ENCODE measurements at regions not wholly inside any gene's neighbourhood (a gene's known extent, or its start where the extent isn't known, plus 50 kb on each side); places are given as distances from the start of the nearest gene placed in this dataset.
A peak's percentile ranks its signal among the peaks of the same experiment; 100 is the strongest.
"Not testable (repeated sequence)": the region's sequence is repeated elsewhere in the genome, so short reads cannot be mapped to it uniquely, and the experiment has no call there.

GRCh38 chr2:35538796-35539195 is 816.8 kb upstream of the CRIM1 start:
- DNase-seq = no peak

- DNase-seq = no peak
These were observed 824.9 kb upstream of the CRIM1 start for GRCh38 chr2:35530615-35531135.

GRCh38 chr2:35526741-35527140 is 828.8 kb upstream of the CRIM1 start:
- DNase-seq = no peak

GRCh38 chr2:35522450-35522849 is 833.1 kb upstream of the CRIM1 start:
- DNase-seq = no peak

- no peak for DNase-seq
These were observed 844.9 kb upstream of the CRIM1 start for GRCh38 chr2:35510636-35511035.

GRCh38 chr2:35508601-35509000 is 847.0 kb upstream of the CRIM1 start:
- DNase-seq = no peak

- DNase-seq = no peak
These were observed 851.2 kb upstream of the CRIM1 start for GRCh38 chr2:35504419-35504818.

GRCh38 chr2:35503738-35504199 is 851.8 kb upstream of the CRIM1 start:
- no peak for DNase-seq

GRCh38 chr2:35503311-35503710 is 852.3 kb upstream of the CRIM1 start:
- DNase-seq = no peak

- no peak for DNase-seq
These were observed 854.5 kb upstream of the CRIM1 start for GRCh38 chr2:35501076-35501475.

- DNase-seq = no peak
These were observed 859.6 kb upstream of the CRIM1 start for GRCh38 chr2:35496022-35496421.

- no peak for DNase-seq
These were observed 860.4 kb upstream of the CRIM1 start for GRCh38 chr2:35495182-35495581.

GRCh38 chr2:35478121-35478520 is 877.5 kb upstream of the CRIM1 start:
- DNase-seq = not testable (repeated sequence)

- no peak for DNase-seq
These were observed 887.3 kb upstream of the CRIM1 start for GRCh38 chr2:35468245-35468644.

GRCh38 chr2:35463805-35464596 is 891.6 kb upstream of the CRIM1 start:
- no peak for DNase-seq

GRCh38 chr2:35462226-35462998 is 893.2 kb upstream of the CRIM1 start:
- DNase-seq = no peak

- DNase-seq = no peak
These were observed 894.2 kb upstream of the CRIM1 start for GRCh38 chr2:35461406-35461805.

- peak in 3 of 4 experiments; percentile 4 to 17 (median 6) for DNase-seq
These were observed 900.5 kb upstream of the CRIM1 start for GRCh38 chr2:35454966-35455638.

- no peak for DNase-seq
These were observed 907.8 kb upstream of the CRIM1 start for GRCh38 chr2:35447821-35448220.

GRCh38 chr2:35447215-35447614 is 908.4 kb upstream of the CRIM1 start:
- peak; percentile 40 to 88 (median 74) for DNase-seq

- DNase-seq = peak in 2 of 4 experiments; percentile 46 to 49
These were observed 912.5 kb upstream of the CRIM1 start for GRCh38 chr2:35443087-35443486.

- not testable (repeated sequence) for DNase-seq
These were observed 914.0 kb upstream of the CRIM1 start for GRCh38 chr2:35441575-35441974.

GRCh38 chr2:35440308-35440707 is 915.3 kb upstream of the CRIM1 start:
- not testable (repeated sequence) for DNase-seq

Data from suppressor macrophage (primary cell).